ENCODE measurements at regions not wholly inside any gene's neighbourhood (a gene's known extent, or its start where the extent isn't known, plus 50 kb on each side); places are given as distances from the start of the nearest gene placed in this dataset.

- peaks cover 13% of the 10 kb centered on the region for H3K9me3 Mint-ChIP-seq
- TF ChIP-seq ATF6 (CRISPR knock-in tag; IDR thresholded peaks at IDR 0.05) = no peak
- no peaks in the 10 kb centered on the region; the same call in 1 of the 2 replicates for H3K27me3 Mint-ChIP-seq (ENCODE audit: low read depth)
- no peak for ATAC-seq
- H3K27ac Mint-ChIP-seq = no peak overlapping the region
- POLR2A ChIA-PET = interaction anchor here (0.7 kb wide), 1 partner anchor 683 kb away, joined by 3 read pairs; no protein-coding TSS in a partner anchor
- H3K4me1 Mint-ChIP-seq = peaks cover 6% of the 10 kb centered on the region; the same call in 1 of the 2 replicates
- H3K36me3 Mint-ChIP-seq = no peaks in the 10 kb centered on the region; the same call in 1 of the 2 replicates
- no peak for DNase-seq (ENCODE audit: low spot score)
- CTCF ChIA-PET = interaction anchor here (0.9 to 2.5 kb wide), 9 partner anchors 26 to 270 kb away, joined by 3 to 14 read pairs (median 4); no protein-coding TSS in a partner anchor
- no peak overlapping the region for H3K4me3 Mint-ChIP-seq
These were observed 55.1 kb upstream of the CNOT6 start for GRCh38 chr5:180438785-180439780.

DNA sequence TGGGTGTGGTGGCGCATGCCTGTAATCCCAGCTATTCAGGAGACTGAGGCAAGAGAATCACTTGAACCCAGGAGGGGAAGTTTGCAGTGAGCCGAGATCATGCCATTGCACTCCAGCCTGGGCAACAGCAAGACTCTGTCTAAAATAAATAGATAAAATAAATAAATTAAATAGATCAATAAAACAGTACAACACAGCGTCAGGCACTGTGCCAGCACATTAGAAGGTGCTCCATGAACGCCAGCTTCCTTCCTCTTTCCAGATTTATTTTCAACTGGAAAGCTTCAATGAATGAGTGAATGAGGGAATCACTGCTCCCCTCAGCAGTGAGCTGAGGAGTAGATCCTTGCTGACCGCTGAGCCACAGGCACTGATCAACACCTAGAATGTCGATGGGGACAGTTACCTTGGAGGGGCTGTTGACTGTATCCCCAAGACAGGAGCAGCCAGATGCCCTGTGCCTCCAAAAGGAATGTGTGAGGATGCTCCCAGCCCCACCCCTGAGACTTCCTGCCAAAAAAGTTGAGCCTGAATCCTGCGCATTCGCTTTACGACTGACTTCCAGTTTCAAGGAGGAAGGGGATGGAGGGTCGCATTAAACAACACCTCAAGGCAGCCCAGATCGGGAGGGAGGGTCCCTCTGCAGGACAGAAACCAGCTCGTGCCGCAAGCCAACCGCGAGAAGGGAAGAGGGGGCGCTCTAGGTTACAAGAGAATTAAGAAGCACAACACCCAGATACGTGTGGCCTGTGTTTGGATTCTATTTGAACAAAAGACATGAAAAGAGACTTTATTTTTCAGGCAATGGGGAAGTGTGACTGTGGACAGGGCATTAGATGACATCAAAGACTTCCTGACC is 54.0 kb upstream of the CNOT6 start:
- ChIA-PET POLR2A (interaction anchor here (0.7 kb wide), 1 partner anchor 684 kb away, joined by 3 read pairs; no protein-coding TSS in a partner anchor), CTCF (interaction anchor here (0.5 to 2.5 kb wide), 24 partner anchors 9 to 432 kb away, joined by 3 to 14 read pairs (median 3); no protein-coding TSS in a partner anchor)
- H3K9me3 Mint-ChIP-seq = peaks cover 23% of the 10 kb centered on the region
- TF ChIP-seq JUN (CRISPR knock-in tag; IDR thresholded peaks at IDR 0.05) = no peak
- TF ChIP-seq GRHL2 (CRISPR knock-in tag; IDR thresholded peaks at IDR 0.05; ENCODE audit: insufficient replicate concordance, severe bottlenecking) = no peak
- no peak for TF ChIP-seq ZNF232 (CRISPR knock-in tag; IDR thresholded peaks at IDR 0.05)
- TF ChIP-seq ZNF671 (CRISPR knock-in tag; IDR thresholded peaks at IDR 0.05) = no peak
- no peak for TF ChIP-seq MAX (CRISPR knock-in tag; IDR thresholded peaks at IDR 0.05)
- no peak for TF ChIP-seq FOXP1 (CRISPR knock-in tag; IDR thresholded peaks at IDR 0.05; ENCODE audit: borderline replicate concordance)
- TF ChIP-seq STAT6 (CRISPR knock-in tag; conservative IDR thresholded peaks at IDR 0.05; ENCODE audit: low read depth) = no peak
- TF ChIP-seq ERG (CRISPR knock-in tag; IDR thresholded peaks at IDR 0.05) = no peak
- no peak for TF ChIP-seq CDX4 (CRISPR knock-in tag; IDR thresholded peaks at IDR 0.05; ENCODE audit: borderline replicate concordance)
- peak; percentile 91 for ATAC-seq
- no peaks in the 10 kb centered on the region; the same call in 1 of the 2 replicates for H3K27me3 Mint-ChIP-seq (ENCODE audit: low read depth)
- no peak overlapping the region for H3K4me3 Mint-ChIP-seq
- DNase-seq (ENCODE audit: low spot score) = peak; percentile 58
- H3K27ac Mint-ChIP-seq = peak overlapping the region; percentile 37; the same call in 1 of the 2 replicates
- H3K4me1 Mint-ChIP-seq = peaks cover 6% of the 10 kb centered on the region; the same call in 1 of the 2 replicates
- H3K36me3 Mint-ChIP-seq = peaks cover 5% of the 10 kb centered on the region

Data from WTC11 (cell line).